Caco-2 (cell line): ENCODE measurements at regions not wholly inside any gene's neighbourhood (a gene's known extent, or its start where the extent isn't known, plus 50 kb on each side); places are given as distances from the start of the nearest gene placed in this dataset.
A peak's percentile ranks its signal among the peaks of the same experiment; 100 is the strongest.

ENCODE experiments used
- BruUV-seq: library from RNA; stranded (reverse); fragments of 400-500 nt; replicated peaks from 2 replicates; lab custom pipeline; 2021; lab: Mats Ljungman, UMichigan
- CTCF ChIA-PET: fragments of 300-600 bp; sonication (Branson Sonifier 250); formaldehyde crosslinking; loops from one replicate; lab custom pipeline; 2022; ENCODE audit warnings: antibody characterized with exemption; lab: Charles Lee
- POLR2A ChIA-PET: fragments of 300-600 bp; sonication (Branson Sonifier 250); formaldehyde crosslinking; loops from one replicate; lab custom pipeline; 2022; ENCODE audit warnings: antibody characterized with exemption; lab: Charles Lee
- DNase-seq, 2 experiments: peaks; one replicate each; pipeline versions ENCODE4 v3.0.0 to v3.0.0-alpha.2; 2020 to 2022
- H3K27me3 ChIP-seq: replicated peaks from 2 replicates; pipeline ENCODE4 v1.6.0; 2011; ENCODE audit warnings: low read length; ENCODE audit not compliant: control insufficient read depth, insufficient read depth
- H3K36me3 ChIP-seq: 2 replicates; pipeline ENCODE4 v1.5.1; 2011; ENCODE audit warnings: low read length; ENCODE audit not compliant: control insufficient read depth, insufficient read depth
- H3K4me1 ChIP-seq: fragments of 250-450 bp; sonication (Bioruptor Pico); 2 replicates; pipeline ENCODE4 v1.5.1; 2020; ENCODE audit warnings: mild to moderate bottlenecking
- H3K4me3 ChIP-seq: 2 replicates; pipeline ENCODE4 v1.5.1; 2011; ENCODE audit warnings: low read depth, mild to moderate bottlenecking, control low read depth, low read length
- H3K9me3 ChIP-seq: fragments of 250-450 bp; sonication (Bioruptor Pico); 2 replicates; pipeline ENCODE4 v1.5.1; 2020; ENCODE audit warnings: mild to moderate bottlenecking, moderate library complexity
- H3K27ac Mint-ChIP-seq: one replicate; pipeline ENCODE4 v1.8.0; 2022; ENCODE audit warnings: mixed read lengths; ENCODE audit not compliant: unreplicated experiment
- H3K27me3 Mint-ChIP-seq: one replicate; pipeline ENCODE4 v1.8.0; 2022; ENCODE audit warnings: mixed read lengths; ENCODE audit not compliant: insufficient read depth, unreplicated experiment
- H3K36me3 Mint-ChIP-seq: one replicate; pipeline ENCODE4 v1.8.0; 2022; ENCODE audit warnings: mild to moderate bottlenecking, mixed read lengths; ENCODE audit not compliant: insufficient read depth, unreplicated experiment
- H3K4me1 Mint-ChIP-seq: one replicate; pipeline ENCODE4 v1.8.0; 2022; ENCODE audit warnings: low read depth, mixed read lengths; ENCODE audit not compliant: unreplicated experiment
- H3K4me3 Mint-ChIP-seq: one replicate; pipeline ENCODE4 v1.8.0; 2022; ENCODE audit warnings: mild to moderate bottlenecking, moderate library complexity, mixed read lengths; ENCODE audit not compliant: unreplicated experiment
- H3K9me3 Mint-ChIP-seq: one replicate; pipeline ENCODE4 v1.8.0; 2022; ENCODE audit warnings: mixed read lengths; ENCODE audit not compliant: unreplicated experiment
- intact Hi-C: fragments of 100-400 bp; cut with micrococcal nuclease; formaldehyde crosslinking; loops from one replicate; pipeline ENCODE4 v1.10.0; 2022; ENCODE audit not compliant: unreplicated experiment
- TF ChIP-seq, protein P1 (sequence below), 2 experiments: fragments of 200-600 bp in 1 of 2; IDR thresholded peaks; 1 replicate in 1 of 2; 2 replicates in 1 of 2; pipeline versions ENCODE4 v1.5.1 to v1.8.0; 2011 to 2022; ENCODE audit warnings: antibody characterized with exemption in 1 of 2, control low read depth in 1 of 2, inconsistent platforms in 1 of 2, low read depth in 1 of 2, low read length in 1 of 2, mild to moderate bottlenecking in 1 of 2, moderate library complexity in 1 of 2; ENCODE audit not compliant: insufficient read depth in 1 of 2, severe bottlenecking in 1 of 2, unreplicated experiment in 1 of 2

DNA sequence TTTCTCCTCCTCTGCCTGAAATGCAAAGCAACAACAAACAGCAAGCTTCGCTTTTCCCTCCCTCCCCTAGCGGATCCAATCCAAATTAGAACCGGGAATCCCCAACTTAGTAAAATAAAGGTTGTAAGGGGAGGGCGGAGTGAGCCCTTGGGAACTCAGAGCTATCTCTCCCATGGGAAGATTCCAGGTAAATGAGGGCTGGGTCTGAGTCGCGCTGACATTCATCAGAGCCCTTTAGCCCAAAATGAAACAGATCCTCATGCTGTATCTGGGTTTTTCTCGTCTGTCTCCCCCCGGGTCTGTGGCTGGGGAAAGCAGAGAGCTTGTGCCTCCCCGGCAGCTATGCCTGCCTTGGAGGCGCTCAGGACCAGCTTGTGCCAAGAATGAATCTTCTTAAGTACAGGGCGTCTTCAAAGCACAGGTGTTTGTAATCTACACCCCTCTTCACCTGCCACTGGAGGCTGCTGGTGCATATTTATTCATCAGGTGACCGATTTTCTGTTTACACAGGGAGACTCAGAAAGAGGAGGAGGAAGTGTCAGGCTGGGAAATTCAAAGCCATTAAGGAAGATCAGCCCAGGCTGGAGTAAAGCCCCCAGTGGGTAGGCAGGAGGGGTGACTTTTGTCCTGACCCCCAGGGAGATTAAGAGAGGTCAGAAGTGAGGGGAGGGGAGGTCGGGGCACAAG is 55.0 kb upstream of the GSE1 start:
- Mint-ChIP-seq H3K36me3 (peaks cover 19% of the 10 kb centered on the region), H3K4me3 (peak overlapping the region; percentile 93), H3K9me3 (no peaks in the 10 kb centered on the region), H3K27ac (peak overlapping the region; percentile 73), H3K4me1 (peaks cover 30% of the 10 kb centered on the region), H3K27me3 (no peaks in the 10 kb centered on the region)
- POLR2A ChIA-PET = interaction anchor here (0.6 to 1.3 kb wide), 3 partner anchors 54 to 980 kb away, joined by 3 to 8 read pairs (median 6); partner anchors contain the start of gene GSE1
- DNase-seq = peak; percentile 73 to 75
- TF ChIP-seq, protein P1, sequence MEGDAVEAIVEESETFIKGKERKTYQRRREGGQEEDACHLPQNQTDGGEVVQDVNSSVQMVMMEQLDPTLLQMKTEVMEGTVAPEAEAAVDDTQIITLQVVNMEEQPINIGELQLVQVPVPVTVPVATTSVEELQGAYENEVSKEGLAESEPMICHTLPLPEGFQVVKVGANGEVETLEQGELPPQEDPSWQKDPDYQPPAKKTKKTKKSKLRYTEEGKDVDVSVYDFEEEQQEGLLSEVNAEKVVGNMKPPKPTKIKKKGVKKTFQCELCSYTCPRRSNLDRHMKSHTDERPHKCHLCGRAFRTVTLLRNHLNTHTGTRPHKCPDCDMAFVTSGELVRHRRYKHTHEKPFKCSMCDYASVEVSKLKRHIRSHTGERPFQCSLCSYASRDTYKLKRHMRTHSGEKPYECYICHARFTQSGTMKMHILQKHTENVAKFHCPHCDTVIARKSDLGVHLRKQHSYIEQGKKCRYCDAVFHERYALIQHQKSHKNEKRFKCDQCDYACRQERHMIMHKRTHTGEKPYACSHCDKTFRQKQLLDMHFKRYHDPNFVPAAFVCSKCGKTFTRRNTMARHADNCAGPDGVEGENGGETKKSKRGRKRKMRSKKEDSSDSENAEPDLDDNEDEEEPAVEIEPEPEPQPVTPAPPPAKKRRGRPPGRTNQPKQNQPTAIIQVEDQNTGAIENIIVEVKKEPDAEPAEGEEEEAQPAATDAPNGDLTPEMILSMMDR (IDR thresholded peaks at IDR 0.05; ENCODE audit: insufficient read depth in 1 of 2, low read depth in 1 of 2, low read length in 1 of 2, severe bottlenecking in 1 of 2, unreplicated experiment in 1 of 2) = peak; percentile 19 to 44
- BruUV-seq = no TSS peak
- H3K4me1 ChIP-seq = peaks cover 34% of the 10 kb centered on the region
- no peaks in the 10 kb centered on the region for H3K9me3 ChIP-seq
- H3K36me3 ChIP-seq = no peaks in the 10 kb centered on the region
- intact Hi-C loops = loop anchor here (1.0 to 5.0 kb wide), 4 partner anchors 52 to 136 kb away; no protein-coding TSS in a partner anchor
- H3K27me3 ChIP-seq = no peaks in the 10 kb centered on the region
- peak overlapping the region; percentile 17 for H3K4me3 ChIP-seq
- CTCF ChIA-PET = interaction anchor here (0.7 to 2.3 kb wide), 24 partner anchors 21 to 227 kb away, joined by 3 to 19 read pairs (median 7); partner anchors contain the start of gene GSE1

DNA sequence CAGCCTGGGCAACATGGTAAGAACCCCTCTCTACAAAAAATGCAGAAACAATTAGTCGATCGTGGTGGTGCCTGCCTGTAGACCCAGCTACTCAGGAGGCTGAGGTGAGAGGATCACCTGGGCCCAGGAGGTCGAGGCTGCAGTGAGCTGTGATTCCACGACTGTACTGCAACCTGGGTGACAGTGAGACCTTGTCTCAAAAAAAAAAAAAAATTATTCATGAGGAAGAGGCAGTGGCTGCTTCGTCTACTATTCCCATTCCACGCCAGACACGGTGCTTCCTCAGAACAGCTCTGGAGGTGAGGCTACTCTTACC is 52.2 kb upstream of the GSE1 start:
- TF ChIP-seq, protein P1 (IDR thresholded peaks at IDR 0.05; ENCODE audit: insufficient read depth in 1 of 2, low read depth in 1 of 2, low read length in 1 of 2, severe bottlenecking in 1 of 2, unreplicated experiment in 1 of 2) = no peak
- ChIA-PET POLR2A (no interaction called here), CTCF (no interaction called here)
- intact Hi-C loops = no loop called here
- Histone ChIP-seq H3K27me3 (no peaks in the 10 kb centered on the region), H3K36me3 (no peaks in the 10 kb centered on the region), H3K4me1 (peaks cover 34% of the 10 kb centered on the region), H3K9me3 (no peaks in the 10 kb centered on the region), H3K4me3 (no peak overlapping the region)
- no peaks in the 10 kb centered on the region for H3K27me3 Mint-ChIP-seq
- H3K4me1 Mint-ChIP-seq = peaks cover 24% of the 10 kb centered on the region
- no TSS peak for BruUV-seq
- no peaks in the 10 kb centered on the region for H3K9me3 Mint-ChIP-seq
- no peak for DNase-seq
- H3K36me3 Mint-ChIP-seq = peaks cover 18% of the 10 kb centered on the region
- H3K4me3 Mint-ChIP-seq = no peak overlapping the region
- H3K27ac Mint-ChIP-seq = no peak overlapping the region

DNA sequence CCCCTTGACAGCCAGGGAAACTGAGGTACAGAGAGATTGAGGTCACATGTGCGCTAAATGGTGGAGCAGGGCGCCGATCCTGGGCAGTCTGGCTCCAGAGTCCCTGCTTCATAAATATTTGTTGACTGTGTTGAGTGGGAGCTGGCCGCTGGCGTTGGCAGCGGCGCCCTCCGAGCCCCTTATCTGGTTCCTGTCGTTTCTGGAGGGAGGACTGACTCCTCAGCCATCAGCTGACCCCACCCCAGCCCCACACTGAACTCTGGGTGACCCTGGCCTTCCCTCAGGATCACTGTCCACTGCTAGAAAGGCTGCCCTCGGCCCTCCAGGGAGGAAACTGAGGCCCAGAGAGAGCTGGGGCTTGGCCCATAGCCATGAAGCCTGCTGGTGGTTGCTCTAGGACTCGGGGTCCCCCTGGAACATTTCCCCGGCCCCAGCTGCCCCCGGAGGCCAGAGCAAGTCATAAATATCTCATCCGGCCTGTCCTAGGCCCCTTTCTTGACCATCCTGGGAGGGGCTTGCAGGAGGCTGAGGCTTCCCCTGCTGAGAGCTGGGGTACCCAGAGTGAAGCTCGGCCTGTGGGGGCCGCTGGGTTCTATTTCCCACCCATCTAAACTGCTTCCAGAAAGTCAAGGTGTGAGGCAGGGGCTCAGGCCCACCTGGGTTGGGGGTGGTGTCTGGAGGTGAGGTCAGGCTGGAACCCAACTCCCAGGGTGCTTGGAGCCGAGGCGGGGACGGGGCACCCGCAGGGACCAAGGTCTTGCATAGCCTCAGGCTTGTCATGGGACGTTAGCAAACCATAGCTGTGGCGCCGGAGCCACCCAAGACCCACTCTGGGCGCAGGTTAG is 51.7 kb upstream of the GSE1 start:
- no peaks in the 10 kb centered on the region for H3K36me3 ChIP-seq
- H3K4me3 ChIP-seq = no peak overlapping the region
- intact Hi-C loops = no loop called here
- Mint-ChIP-seq H3K4me3 (no peak overlapping the region), H3K4me1 (peaks cover 30% of the 10 kb centered on the region), H3K36me3 (peaks cover 18% of the 10 kb centered on the region), H3K27ac (no peak overlapping the region), H3K27me3 (no peaks in the 10 kb centered on the region), H3K9me3 (no peaks in the 10 kb centered on the region)
- TF ChIP-seq, protein P1 (IDR thresholded peaks at IDR 0.05; ENCODE audit: insufficient read depth in 1 of 2, low read depth in 1 of 2, low read length in 1 of 2, severe bottlenecking in 1 of 2, unreplicated experiment in 1 of 2) = no peak
- no peaks in the 10 kb centered on the region for H3K9me3 ChIP-seq
- peaks cover 34% of the 10 kb centered on the region for H3K4me1 ChIP-seq
- CTCF ChIA-PET = no interaction called here
- DNase-seq = no peak
- no peaks in the 10 kb centered on the region for H3K27me3 ChIP-seq
- BruUV-seq = no TSS peak
- POLR2A ChIA-PET = no interaction called here
